HL-60 (cell line): ENCODE measurements at regions not wholly inside any gene's neighbourhood (a gene's known extent, or its start where the extent isn't known, plus 50 kb on each side); places are given as distances from the start of the nearest gene placed in this dataset.

Source experiments
- DNase-seq, 2 experiments: peaks; one replicate each; pipeline ENCODE4 v3.0.0-alpha.2; 2010 to 2020; ENCODE audit warnings: low read depth in 1 of 2, low spot score in 1 of 2
- H3K27ac ChIP-seq: fragments of 250-450 bp; sonication (Bioruptor Pico); replicated peaks from 2 replicates; pipeline ENCODE4 v1.5.1; 2020; ENCODE audit warnings: mild to moderate bottlenecking, moderate library complexity
- H3K27me3 ChIP-seq: fragments of 250-450 bp; sonication (Bioruptor Pico); 2 replicates; pipeline ENCODE4 v1.5.1; 2021; ENCODE audit warnings: mild to moderate bottlenecking, moderate library complexity; ENCODE audit not compliant: insufficient read depth, poor library complexity, severe bottlenecking
- H3K4me3 ChIP-seq: replicated peaks from 2 replicates; pipeline ENCODE4 v1.5.1; 2011; ENCODE audit warnings: mild to moderate bottlenecking, control low read depth, low read length; ENCODE audit not compliant: insufficient read depth
- CTCF ChIP-seq: IDR thresholded peaks from one replicate; pipeline ENCODE4 v1.5.1; 2011; ENCODE audit warnings: low read length, control low read depth, inconsistent platforms; ENCODE audit not compliant: insufficient read depth
- GABPA ChIP-seq: IDR thresholded peaks from 2 replicates; pipeline ENCODE4 v1.6.1; 2012; ENCODE audit warnings: low read depth
- POLR2AphosphoS5 ChIP-seq: IDR thresholded peaks from 2 replicates; pipeline ENCODE4 v1.6.1; 2012; ENCODE audit warnings: low read depth
- REST ChIP-seq: IDR thresholded peaks from 2 replicates; pipeline ENCODE4 v1.6.1; 2012; ENCODE audit warnings: low read depth; ENCODE audit not compliant: insufficient replicate concordance
- SPI1 ChIP-seq: IDR thresholded peaks from 2 replicates; pipeline ENCODE4 v1.6.1; 2012; ENCODE audit warnings: low read depth, mild to moderate bottlenecking, borderline replicate concordance

- Histone ChIP-seq H3K27ac (no peak overlapping the region), H3K4me3 (no peak overlapping the region), H3K27me3 (no peaks in the 10 kb centered on the region)
- no peak for DNase-seq
- no peak for TF ChIP-seq CTCF
Measured at GRCh38 chr10:104563051-104563450, 78.0 kb upstream of the SORCS3 start.

GRCh38 chr10:104563548-104563947 lies 77.5 kb upstream of the SORCS3 start:
- Histone ChIP-seq H3K4me3 (no peak overlapping the region), H3K27ac (no peak overlapping the region), H3K27me3 (no peaks in the 10 kb centered on the region)
- DNase-seq: no peak
- TF ChIP-seq CTCF (no peak), SPI1 (no peak), REST (no peak), POLR2AphosphoS5 (no peak), GABPA (no peak)

GRCh38 chr10:104574427-104574826 lies 66.7 kb upstream of the SORCS3 start:
- TF ChIP-seq CTCF (no peak), POLR2AphosphoS5 (no peak), REST (no peak), SPI1 (no peak), GABPA (no peak)
- DNase-seq: no peak
- Histone ChIP-seq H3K27ac (no peak overlapping the region), H3K27me3 (no peaks in the 10 kb centered on the region), H3K4me3 (no peak overlapping the region)

DNA sequence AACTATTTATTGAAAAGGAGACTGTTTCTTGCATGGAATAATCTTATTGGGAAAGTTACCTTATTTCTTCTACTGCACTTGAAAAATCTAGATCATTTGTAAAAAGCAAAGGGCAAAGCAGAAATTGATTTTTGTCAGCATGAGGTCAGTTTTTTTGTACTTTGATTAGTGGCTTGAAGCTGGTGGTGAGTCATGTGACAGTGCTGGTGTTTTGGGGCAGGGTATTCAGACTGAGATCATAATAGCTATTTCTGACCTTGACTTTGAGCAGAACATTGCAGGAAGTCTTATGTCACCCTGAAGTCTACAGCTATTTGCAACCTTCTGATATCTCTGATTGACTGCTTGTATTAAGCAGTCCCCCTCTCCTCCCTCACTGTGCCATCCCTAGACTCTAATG lies 66.3 kb upstream of the SORCS3 start:
- no peak overlapping the region for H3K27ac ChIP-seq
- no peak for DNase-seq
- TF ChIP-seq SPI1 (no peak), GABPA (no peak), POLR2AphosphoS5 (no peak), CTCF (no peak), REST (no peak)

More for the DNA sequence above, 66.3 kb upstream of the SORCS3 start:
- Histone ChIP-seq H3K4me3 (no peak overlapping the region), H3K27me3 (no peaks in the 10 kb centered on the region)
